HG03571 (cell line): ENCODE measurements at regions not wholly inside any gene's neighbourhood (a gene's known extent, or its start where the extent isn't known, plus 50 kb on each side); places are given as distances from the start of the nearest gene placed in this dataset.

ENCODE experiments used
- ATAC-seq: cut with Tn5 transposase; IDR thresholded peaks from one replicate; pipeline ENCODE4 v1.9.1; 2021; ENCODE audit not compliant: unreplicated experiment

GRCh38 chr14:53328841-53329240 is 175.7 kb upstream of the DDHD1 start:
- no peak for ATAC-seq

- ATAC-seq, result no peak
These were observed 174.6 kb upstream of the DDHD1 start for GRCh38 chr14:53327716-53328115.

GRCh38 chr14:53325176-53325806 is 172.2 kb upstream of the DDHD1 start:
- ATAC-seq, result no peak

- no peak for ATAC-seq
These were observed 163.4 kb upstream of the DDHD1 start for GRCh38 chr14:53316504-53316903.

GRCh38 chr14:53310412-53310811 is 157.3 kb upstream of the DDHD1 start:
- ATAC-seq, result no peak

GRCh38 chr14:53306911-53307310 is 153.8 kb upstream of the DDHD1 start:
- ATAC-seq, result no peak

- ATAC-seq, result no peak
These were observed 153.2 kb upstream of the DDHD1 start for GRCh38 chr14:53306267-53306721.

GRCh38 chr14:53304726-53305381 is 151.7 kb upstream of the DDHD1 start:
- ATAC-seq, result no peak

- ATAC-seq, result no peak
These were observed 143.0 kb upstream of the DDHD1 start for GRCh38 chr14:53295985-53296582.

- no peak for ATAC-seq
These were observed 142.2 kb upstream of the DDHD1 start for GRCh38 chr14:53295372-53295771.

- ATAC-seq, result no peak
These were observed 133.2 kb upstream of the DDHD1 start for GRCh38 chr14:53286301-53286700.

GRCh38 chr14:53285821-53286220 is 132.7 kb upstream of the DDHD1 start:
- ATAC-seq, result no peak

GRCh38 chr14:53285064-53285463 is 131.9 kb upstream of the DDHD1 start:
- ATAC-seq, result no peak

GRCh38 chr14:53278602-53279506 is 125.7 kb upstream of the DDHD1 start:
- ATAC-seq, result no peak

- no peak for ATAC-seq
These were observed 120.5 kb upstream of the DDHD1 start for GRCh38 chr14:53273671-53274072.

- ATAC-seq, result no peak
These were observed 111.9 kb upstream of the DDHD1 start for GRCh38 chr14:53265025-53265424.

GRCh38 chr14:53260928-53261327 is 107.8 kb upstream of the DDHD1 start:
- no peak for ATAC-seq

GRCh38 chr14:53260286-53260685 is 107.2 kb upstream of the DDHD1 start:
- no peak for ATAC-seq

- ATAC-seq, result no peak
These were observed 99.0 kb upstream of the DDHD1 start for GRCh38 chr14:53252141-53252540.

- ATAC-seq, result no peak
These were observed 95.9 kb upstream of the DDHD1 start for GRCh38 chr14:53249059-53249458.

GRCh38 chr14:53247596-53248370 is 94.7 kb upstream of the DDHD1 start:
- no peak for ATAC-seq
